SU-DHL-6 (cell line): ENCODE measurements at regions not wholly inside any gene's neighbourhood (a gene's known extent, or its start where the extent isn't known, plus 50 kb on each side); places are given as distances from the start of the nearest gene placed in this dataset.

ENCODE experiments used
- CTCF ChIP-seq: fragments of 200-600 bp; sonication (generic); IDR thresholded peaks from one replicate; pipeline ENCODE4 v1.5.1; 2017; ENCODE audit warnings: antibody characterized with exemption, mild to moderate bottlenecking, low read length, moderate library complexity; ENCODE audit not compliant: insufficient read depth, poor library complexity, severe bottlenecking
- EZH2phosphoT487 ChIP-seq: fragments of 200-600 bp; sonication (generic), shearing (Covaris generic); conservative IDR thresholded peaks from 2 replicates; pipeline ENCODE4 v1.6.1; 2018; ENCODE audit warnings: mild to moderate bottlenecking, antibody characterized with exemption, low read length, moderate library complexity, mixed read lengths

- TF ChIP-seq CTCF, result no peak
- TF ChIP-seq EZH2phosphoT487, result no peak
These were observed 141.5 kb upstream of the PKDCC start for GRCh38 chr2:41906338-41906725.
